ENCODE measurements at regions not wholly inside any gene's neighbourhood (a gene's known extent, or its start where the extent isn't known, plus 50 kb on each side); places are given as distances from the start of the nearest gene placed in this dataset.
"Not testable (repeated sequence)": the region's sequence is repeated elsewhere in the genome, so short reads cannot be mapped to it uniquely, and the experiment has no call there.

GRCh38 chr5:153237671-153238332, 252.7 kb upstream of the GRIA1 start:
- no peak for DNase-seq (ENCODE audit: low read depth)

GRCh38 chr5:153257381-153257780, 233.1 kb upstream of the GRIA1 start:
- no peak for DNase-seq (ENCODE audit: low read depth)

- DNase-seq (ENCODE audit: low read depth), result no peak
These were observed 232.0 kb upstream of the GRIA1 start for GRCh38 chr5:153258469-153258868.

GRCh38 chr5:153267506-153267905, 223.0 kb upstream of the GRIA1 start:
- no peak for DNase-seq (ENCODE audit: low read depth)

- DNase-seq (ENCODE audit: low read depth), result no peak
These were observed 214.8 kb upstream of the GRIA1 start for GRCh38 chr5:153275695-153276094.

- DNase-seq (ENCODE audit: low read depth), result peak; percentile 4
These were observed 214.3 kb upstream of the GRIA1 start for GRCh38 chr5:153276151-153276550.

GRCh38 chr5:153296251-153296844, 194.1 kb upstream of the GRIA1 start:
- DNase-seq (ENCODE audit: low read depth), result not testable (repeated sequence)

- DNase-seq (ENCODE audit: low read depth), result no peak
These were observed 190.6 kb upstream of the GRIA1 start for GRCh38 chr5:153299891-153300290.

GRCh38 chr5:153308282-153308681, 182.2 kb upstream of the GRIA1 start:
- no peak for DNase-seq (ENCODE audit: low read depth)

- no peak for DNase-seq (ENCODE audit: low read depth)
These were observed 171.9 kb upstream of the GRIA1 start for GRCh38 chr5:153318556-153318955.

- no peak for DNase-seq (ENCODE audit: low read depth)
These were observed 169.0 kb upstream of the GRIA1 start for GRCh38 chr5:153321478-153321877.

- DNase-seq (ENCODE audit: low read depth), result no peak
These were observed 150.3 kb upstream of the GRIA1 start for GRCh38 chr5:153340139-153340538.

GRCh38 chr5:153340738-153341137, 149.7 kb upstream of the GRIA1 start:
- DNase-seq (ENCODE audit: low read depth), result no peak

GRCh38 chr5:153342487-153342886, 148.0 kb upstream of the GRIA1 start:
- no peak for DNase-seq (ENCODE audit: low read depth)

GRCh38 chr5:153347611-153348010, 142.9 kb upstream of the GRIA1 start:
- no peak for DNase-seq (ENCODE audit: low read depth)

- no peak for DNase-seq (ENCODE audit: low read depth)
These were observed 140.1 kb upstream of the GRIA1 start for GRCh38 chr5:153350175-153350883.

GRCh38 chr5:153352685-153353219, 137.7 kb upstream of the GRIA1 start:
- DNase-seq (ENCODE audit: low read depth), result no peak

GRCh38 chr5:153357493-153358112, 132.9 kb upstream of the GRIA1 start:
- no peak for DNase-seq (ENCODE audit: low read depth)

- DNase-seq (ENCODE audit: low read depth), result no peak
These were observed 132.0 kb upstream of the GRIA1 start for GRCh38 chr5:153358315-153358976.

- no peak for DNase-seq (ENCODE audit: low read depth)
These were observed 129.6 kb upstream of the GRIA1 start for GRCh38 chr5:153360860-153361259.

GRCh38 chr5:153361735-153362409, 128.6 kb upstream of the GRIA1 start:
- no peak for DNase-seq (ENCODE audit: low read depth)
